ENCODE measurements at regions not wholly inside any gene's neighbourhood (a gene's known extent, or its start where the extent isn't known, plus 50 kb on each side); places are given as distances from the start of the nearest gene placed in this dataset.

DNA sequence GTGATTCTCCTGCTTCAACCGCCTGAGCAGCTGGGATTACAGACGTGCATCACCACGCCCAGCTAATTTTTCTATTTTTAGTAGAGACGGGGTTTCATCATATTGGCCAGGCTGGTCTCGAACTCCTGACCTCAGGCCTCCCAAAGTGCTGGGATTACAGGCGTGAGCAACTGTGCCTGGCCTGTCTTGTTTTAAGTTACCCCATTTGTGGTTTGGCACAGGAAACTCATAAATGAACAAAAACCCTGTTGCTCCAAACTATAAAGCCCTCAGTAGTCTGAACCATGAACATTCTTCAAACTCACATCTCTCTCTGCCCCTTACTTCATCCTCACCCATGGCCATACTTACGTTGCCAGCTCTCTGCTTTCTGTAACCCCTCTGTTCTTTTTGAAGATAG lies 61.7 kb downstream of the RHOU start:
- peak; percentile 5 for DNase-seq (ENCODE audit: low read depth)

DNA sequence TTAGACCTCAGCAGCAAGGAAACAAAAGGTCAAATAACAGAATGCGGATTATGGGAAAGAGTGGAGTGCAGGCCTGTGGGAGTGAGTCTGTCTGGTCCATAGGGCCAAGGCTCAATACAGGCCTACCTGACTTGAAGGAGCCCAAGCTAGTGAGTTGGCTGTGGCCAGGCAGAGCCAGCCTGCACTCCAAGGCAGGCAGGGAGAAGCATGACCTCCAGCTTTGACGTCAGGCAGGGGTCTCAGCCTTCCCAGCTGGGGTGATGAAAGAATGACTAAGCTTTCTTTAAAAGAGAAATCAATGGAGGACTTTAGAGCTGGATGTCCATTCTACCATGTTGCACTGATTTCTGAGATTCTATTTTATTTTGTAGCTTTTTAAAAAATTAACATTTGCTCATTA lies 62.8 kb downstream of the RHOU start:
- no peak for DNase-seq (ENCODE audit: low read depth)

DNA sequence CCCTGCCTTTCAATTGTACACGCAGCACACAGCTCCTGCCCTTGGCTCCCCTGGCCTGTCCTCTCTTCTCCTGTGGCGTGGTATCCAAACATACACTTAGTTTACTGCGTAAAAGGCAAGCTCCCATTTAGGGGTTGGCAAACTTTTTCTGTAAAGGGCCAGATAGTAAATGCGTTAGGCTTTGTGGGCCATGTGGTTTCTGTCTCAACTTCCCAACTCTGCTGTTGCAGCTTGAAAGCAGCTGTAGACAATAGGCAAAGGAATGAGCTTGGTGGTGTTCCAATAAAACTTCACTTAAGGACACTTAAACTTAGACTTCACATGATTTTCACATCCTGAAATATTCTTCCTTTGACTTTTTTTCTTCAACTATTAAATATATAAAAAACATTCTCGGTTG lies 63.3 kb downstream of the RHOU start:
- DNase-seq (ENCODE audit: low read depth): no peak

DNA sequence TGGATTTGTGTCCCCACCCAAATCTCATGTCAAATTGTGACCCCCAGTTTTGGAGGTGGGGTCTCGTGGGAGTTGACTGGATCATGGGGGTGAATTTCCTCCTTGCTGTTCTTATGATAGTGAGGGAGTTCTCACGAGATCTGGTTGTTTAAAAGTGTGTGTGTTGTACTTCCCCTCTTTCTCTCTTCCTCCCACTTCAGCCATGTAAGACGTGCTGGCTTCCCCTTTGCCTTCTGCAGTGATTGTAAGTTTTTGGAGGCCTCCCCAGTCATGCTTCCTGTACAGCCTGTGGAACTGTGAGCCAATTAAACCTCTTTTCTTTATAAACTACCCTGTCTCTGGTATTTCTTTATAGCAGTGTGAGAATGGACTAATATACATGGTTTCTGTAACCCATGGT lies 64.6 kb downstream of the RHOU start:
- DNase-seq (ENCODE audit: low read depth): no peak

DNA sequence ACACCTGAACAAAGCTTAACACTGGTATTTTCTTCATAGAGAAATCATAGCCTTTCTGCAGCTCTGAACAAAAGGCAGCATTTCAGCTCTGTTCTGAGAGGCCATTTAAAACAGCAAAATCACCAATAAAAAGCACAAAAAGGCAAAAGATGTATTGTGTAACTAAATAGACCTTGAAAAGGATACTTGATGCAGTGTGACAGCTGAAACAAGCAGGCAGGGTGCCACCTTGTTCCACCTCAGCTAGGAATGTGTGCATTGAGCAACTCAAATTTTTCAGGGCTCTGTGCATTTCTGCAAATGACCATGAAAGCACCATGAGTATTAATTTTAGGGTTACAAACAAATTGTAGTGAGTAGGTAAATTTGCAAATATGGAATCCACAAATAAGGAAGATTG lies 65.8 kb downstream of the RHOU start:
- DNase-seq (ENCODE audit: low read depth): no peak

DNA sequence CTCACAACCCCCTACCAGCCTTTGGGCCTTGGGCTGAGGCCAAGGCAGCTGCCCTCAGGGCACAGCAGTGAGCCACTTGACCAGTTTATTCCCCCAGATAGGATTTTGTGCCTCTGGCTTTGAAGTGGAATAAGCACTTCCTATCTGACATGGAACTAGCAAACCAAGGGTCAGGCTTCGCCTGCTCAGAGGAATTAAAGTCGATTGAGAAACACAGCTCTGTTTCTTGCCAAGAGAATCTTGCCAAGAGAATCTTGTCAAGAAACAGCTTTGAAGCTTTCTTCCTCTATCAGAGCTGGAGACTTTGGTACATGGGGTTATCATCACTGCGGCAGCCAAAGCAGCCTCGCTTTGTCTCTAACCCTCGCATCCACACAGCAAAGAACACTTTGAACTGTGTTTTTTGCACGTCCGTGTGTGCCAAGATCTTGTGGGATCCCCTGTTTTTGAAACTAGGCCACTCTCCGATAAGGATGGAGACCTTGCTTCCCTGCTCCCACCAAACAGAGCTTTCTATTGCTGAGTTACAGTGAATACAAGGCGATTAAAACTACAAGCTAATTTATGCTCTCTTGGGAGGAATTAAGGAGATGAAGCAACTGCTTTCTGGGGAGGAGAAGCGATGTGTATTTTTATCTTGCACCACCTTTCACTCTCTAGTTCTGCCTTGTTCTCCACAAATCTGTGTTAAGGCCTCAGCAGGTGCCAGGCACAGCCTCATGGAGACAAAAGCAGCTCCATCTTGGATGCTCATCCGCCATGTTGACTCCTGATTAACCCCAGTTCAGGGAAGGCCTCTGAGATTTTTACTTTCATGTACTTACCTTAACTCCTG lies 67.3 kb downstream of the RHOU start:
- no peak for DNase-seq (ENCODE audit: low read depth)

DNA sequence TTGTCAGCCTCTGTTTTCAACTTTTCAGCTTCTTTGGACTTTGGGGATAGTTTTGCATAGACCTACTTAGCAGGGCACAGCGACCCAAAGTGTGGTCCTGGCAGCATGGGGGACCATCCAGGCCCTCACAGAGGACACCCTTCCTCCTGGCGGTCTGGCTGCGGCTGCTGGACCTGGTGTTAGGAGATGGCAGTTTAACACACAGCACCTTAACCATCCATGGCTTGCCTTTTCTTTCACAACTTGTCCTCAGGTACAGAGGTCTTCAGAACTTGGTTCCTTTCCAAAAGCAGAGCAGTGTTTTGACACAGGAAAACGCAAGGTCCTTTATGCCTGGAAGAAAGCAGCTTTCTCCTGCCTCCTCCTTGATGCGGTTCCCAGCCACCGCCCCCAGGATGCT lies 68.1 kb downstream of the RHOU start:
- DNase-seq (ENCODE audit: low read depth): no peak

DNA sequence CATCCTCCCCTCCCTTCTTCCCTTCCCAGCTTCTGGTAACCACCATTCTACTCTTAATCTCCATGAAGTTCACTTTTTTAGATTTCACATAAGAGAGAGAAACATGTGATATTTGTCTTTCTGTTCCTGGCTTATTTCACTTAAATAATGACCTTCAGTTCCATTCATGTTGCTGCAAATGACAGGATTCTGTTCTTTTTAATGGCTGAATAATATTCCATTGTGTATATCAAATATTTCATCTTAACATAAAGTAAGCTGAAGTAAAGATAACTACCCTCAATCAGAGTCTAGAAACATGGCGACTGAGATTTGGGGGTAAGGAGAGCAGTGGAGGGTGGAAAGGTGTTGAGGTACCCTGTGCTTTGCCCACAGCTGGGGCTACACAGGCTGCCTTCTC lies 68.9 kb downstream of the RHOU start:
- DNase-seq (ENCODE audit: low read depth): no peak

DNA sequence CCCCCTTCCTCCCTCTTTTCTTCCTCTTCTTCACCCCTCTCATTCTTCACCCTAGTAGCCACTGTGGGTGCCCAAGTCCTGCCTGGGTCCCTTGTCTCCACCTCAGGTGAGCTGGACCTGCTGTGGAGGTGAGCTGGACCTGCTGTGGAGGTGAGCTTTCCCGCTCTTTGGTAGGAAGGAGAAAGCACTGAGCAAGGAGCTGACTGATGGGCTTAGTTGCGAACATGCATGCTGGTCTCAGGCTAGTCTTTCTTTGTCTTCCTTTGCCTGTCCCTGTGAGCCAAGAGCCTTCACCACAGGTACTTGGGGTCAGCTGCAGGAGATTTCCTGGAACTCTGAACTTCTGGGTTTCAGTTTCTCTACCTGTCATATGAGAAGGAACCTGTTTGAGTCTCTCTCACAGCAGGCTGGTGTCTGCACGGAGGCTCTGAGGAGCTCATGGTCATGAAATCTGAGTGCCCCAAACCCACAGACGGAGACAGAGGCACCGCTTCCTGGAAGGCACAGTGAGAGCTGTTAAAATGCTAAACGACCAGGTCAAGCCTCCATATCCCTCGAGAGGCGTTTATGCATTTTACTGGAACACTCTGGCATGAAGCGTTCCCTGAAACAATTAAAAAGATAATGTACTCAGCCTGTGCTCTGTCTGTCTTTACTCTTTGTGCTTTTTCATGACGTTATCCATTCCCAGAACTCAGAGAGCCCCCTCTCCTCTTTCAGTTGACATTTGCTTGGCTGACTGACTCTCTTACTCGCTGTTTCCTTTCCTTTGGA lies 69.5 kb downstream of the RHOU start:
- DNase-seq (ENCODE audit: low read depth): no peak

DNA sequence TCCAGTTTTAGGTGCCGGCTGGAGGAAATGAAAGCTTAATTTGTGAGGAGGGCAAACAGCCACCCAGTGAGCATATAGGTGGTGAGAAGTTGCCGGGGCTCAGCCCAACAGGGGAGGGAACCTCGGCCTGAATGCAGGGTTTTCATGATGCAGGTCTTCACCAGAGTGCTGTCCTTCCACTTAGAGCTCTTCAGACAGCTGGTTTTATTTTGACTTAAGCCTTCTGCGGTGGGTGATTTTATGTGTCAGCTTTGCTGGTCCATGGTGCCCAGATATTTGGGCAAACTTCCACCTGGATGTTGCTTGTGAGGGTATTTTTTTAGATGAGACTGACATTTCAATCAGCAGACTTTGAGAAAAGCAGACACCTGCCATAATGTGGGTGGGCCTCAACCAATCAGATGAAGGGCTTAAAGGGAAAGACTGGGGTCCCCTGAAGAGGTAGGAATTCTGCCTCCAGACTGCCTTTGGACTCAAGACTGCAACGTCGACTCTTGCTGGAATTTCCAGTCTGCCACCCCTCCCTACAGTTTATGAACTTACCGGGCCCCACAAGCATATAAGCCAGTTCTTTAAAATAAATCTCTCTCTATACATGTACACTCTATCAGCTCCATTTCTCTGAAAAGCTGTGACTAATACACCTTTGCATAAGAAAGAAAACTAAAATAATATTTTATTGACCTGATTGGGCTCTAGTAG lies 72.8 kb downstream of the RHOU start:
- no peak for DNase-seq (ENCODE audit: low read depth)

DNA sequence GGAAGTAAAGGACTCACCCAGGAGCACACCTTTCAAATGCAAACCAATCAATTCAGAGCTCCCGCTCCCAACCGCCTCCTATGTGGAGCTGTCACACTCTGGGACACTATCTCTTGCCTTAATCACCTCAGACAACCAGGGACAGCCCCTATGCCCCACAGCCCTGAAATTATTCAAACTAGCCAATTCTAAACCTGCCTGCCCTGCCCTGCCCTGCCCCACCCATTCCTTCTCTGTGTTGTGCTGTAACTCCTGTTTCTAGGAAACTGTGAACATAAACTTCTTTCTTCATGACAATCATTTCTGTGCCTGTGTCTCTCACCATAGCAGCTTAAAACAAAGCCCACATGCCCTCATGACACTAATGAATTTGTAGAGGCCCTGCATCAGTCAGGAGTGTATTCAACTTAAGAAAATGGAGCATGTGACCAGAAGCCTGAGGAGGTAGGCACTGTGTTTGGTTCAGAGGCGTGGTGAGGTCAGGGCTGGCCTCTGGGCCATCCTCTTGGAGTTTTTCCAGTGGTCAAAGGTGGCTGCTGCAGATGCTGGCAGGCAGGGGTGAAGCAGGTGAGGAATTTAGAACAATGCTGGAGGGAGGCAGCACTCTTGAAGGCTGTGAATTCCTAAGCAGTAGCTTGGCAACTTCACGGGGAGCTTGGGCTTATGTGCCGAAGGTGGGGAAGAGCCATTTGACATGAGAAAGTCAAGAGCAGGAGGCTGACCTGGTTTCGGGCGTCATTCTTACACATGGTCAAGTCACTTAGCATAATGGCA lies 74.5 kb downstream of the RHOU start:
- DNase-seq (ENCODE audit: low read depth): no peak

DNA sequence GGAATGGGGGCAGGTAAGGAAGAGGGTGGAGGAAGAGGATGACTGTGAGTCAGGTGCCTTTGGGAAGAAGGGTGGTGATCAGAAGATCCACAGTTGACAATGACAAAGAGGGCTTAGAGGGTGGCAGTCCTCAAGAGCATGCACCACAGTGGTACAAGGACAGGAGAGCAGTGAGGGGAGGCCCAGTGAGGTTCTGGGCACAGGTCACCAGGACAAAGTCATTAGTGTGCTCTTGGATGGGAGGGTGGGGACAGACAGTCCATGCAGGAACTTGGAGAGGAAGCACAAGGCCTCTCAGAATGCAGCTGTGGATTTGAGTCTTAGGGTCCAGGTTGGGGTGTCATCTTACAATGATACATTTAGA lies 75.1 kb downstream of the RHOU start:
- DNase-seq (ENCODE audit: low read depth): no peak

DNA sequence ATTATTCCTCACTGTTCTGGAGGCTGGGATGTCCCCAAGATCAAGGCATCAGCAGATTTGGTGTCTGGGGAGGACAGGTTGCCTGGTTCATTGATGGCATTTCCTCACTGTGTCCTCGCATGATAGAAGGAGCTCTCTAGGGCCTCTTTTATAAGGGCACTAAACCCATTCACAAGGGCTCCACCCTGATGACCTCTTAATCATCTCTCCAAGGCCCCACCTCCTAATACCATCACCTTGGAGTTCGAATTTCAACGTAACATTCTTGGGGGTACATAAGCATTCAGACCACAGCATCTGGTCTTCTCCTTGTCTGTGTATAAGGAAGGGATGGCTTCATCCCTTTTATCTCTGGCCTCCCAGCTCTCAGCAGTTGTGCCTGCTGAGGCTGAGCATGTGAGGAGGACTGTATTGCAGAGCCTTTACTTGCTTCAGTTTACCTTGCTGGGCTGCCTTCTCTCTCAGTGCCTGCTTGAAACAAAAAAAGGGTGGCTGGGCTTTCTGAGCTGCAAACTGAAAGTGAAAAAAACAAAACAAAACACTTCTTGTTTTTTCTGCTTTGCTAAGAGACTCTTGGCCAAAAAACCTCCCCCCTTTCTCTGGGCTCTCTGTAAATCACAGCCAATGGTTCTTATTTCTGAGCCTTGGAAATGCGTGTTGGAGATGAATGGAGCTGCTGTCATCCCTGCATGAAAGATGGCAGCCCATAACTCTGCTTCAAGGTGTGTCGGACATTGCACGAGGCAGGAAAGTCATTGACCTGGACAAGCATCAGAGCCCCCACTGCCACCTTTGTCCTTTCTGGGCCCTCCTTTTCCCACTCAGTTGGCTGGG lies 75.8 kb downstream of the RHOU start:
- DNase-seq (ENCODE audit: low read depth): no peak

DNA sequence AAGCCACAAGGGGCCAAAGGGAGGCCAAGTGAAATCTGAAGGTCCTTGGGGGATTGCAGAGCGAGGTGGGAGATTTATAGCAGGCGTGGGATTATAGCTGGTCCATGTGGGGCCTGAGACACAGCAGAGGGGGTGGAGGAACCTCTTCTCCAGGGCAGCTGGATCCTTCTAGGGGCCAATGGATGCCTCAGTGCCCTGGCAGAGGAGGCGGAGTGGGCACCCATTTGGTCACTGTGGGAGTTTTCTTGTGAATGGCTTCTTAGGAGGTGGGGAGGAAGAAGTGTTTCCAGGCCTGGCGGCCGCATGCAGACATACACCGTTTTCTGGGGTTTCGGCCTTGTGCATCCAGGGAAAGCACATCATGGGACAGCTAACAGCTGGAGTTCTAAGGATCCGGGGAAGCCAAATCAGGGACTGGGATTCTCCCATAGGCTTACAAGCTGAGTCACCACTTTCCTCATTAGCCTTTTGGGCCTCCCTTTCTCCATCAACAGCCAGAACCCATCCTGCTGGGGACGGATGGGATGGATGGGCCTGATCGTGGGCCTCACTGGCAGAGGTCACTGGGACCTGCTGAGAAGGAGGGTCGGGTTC lies 76.5 kb downstream of the RHOU start:
- no peak for DNase-seq (ENCODE audit: low read depth)

DNA sequence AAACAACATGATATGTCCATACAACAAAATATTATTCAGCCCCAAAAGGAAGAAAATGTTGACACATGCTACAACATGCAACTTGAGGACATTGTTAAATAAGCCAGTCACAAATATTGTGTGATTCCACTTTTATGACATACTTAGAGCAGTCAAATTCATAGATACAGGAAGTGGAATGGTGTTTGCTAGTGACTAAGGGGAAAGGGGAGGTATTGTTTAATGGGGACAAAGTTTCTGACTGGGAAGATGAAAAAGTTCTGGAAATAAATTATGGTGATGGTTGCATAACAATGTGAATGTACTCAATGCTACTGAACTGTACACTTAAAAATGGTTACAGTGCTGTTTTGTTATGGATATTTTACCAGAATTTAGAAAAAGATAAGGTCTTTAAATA lies 77.7 kb downstream of the RHOU start:
- no peak for DNase-seq (ENCODE audit: low read depth)

DNA sequence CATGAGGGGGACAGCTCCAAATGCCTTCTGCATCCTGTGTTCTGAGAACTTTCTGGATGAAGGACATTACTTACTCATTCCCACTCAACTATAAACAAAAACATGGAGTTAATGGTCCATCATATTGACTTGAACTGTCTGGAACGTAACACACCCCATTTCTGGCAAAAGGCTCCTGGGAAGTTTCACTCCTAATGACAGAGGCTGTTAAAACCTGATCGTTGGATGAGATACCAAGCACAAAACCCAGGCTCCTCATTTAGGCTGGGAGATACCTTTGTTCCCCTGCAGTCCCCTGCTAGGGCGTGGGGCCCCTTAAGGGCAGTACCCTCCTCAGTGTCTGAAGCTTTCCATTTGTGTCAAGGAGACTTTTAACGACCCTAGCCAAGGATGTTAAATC lies 78.9 kb downstream of the RHOU start:
- no peak for DNase-seq (ENCODE audit: low read depth)

DNA sequence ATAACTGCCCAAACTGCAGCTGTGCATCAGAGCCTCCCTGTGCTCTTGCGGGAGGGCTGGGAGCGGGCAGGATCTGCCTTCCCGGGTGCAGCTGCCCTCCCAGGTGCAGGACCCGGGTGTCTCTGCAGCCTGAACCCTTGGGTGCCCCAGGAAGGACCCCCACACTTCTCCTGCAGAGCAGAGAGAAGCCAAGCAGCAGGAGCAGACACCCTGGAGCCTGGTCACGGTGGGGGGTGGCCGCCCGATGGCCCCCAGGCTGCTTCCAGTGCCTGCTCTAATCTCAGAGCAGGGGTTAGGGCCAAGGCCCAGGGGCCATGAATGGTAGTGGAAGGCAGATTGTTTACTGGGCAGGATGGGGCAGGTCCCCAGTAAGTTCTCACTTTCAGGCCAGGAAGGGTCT lies 83.0 kb downstream of the RHOU start:
- no peak for DNase-seq (ENCODE audit: low read depth)

DNA sequence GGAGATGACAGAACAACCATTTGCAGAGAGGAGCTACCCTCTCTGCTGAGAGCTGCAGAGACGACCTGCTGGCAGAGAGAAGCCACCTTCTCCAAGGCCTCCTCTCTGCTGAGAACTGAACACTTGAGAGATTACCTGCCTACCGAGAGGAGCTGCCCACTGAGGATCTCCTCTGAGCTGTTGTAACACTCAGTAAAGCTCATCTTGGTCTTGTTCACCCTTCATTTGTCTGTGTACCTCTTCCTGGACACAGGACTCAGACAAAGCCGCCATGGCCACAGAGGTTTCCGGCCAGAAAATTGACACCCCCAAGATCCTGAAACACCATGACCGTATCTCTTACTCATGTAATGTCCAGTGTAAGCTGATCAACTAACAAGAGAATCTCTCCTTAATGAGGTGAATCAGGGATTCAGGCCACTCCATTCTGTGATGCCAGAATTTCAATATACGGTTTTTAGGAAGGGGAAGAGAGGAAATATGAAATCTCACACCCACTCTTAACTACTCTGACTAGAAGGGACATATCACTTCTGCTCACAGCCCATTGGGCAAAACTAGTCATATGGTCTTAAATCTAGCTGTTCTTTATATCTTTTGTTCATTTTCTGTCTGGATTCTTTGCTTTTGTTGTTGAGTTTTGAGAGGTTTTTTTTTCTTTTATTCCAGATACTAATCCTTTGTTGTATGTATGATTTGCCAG lies 83.8 kb downstream of the RHOU start:
- no peak for DNase-seq (ENCODE audit: low read depth)

DNA sequence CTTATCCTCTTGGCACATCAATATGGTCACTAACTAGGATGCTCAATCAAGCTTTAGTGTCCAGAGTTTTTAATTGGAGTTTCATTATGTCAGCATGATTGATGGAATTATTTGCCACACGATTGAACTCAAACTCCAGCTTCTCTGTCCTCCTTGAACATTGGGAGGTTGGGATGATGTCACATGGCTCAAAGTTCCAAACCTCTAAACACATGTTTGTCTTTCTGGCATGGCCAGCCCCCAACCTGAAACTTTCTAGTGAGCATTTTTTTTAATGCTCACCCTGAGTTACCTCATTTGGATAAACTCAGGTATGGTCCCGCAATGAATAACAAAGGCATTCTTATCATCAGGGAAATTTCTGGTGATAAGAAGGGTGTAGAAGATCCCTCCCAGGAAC lies 86.0 kb downstream of the RHOU start:
- DNase-seq (ENCODE audit: low read depth): no peak

DNA sequence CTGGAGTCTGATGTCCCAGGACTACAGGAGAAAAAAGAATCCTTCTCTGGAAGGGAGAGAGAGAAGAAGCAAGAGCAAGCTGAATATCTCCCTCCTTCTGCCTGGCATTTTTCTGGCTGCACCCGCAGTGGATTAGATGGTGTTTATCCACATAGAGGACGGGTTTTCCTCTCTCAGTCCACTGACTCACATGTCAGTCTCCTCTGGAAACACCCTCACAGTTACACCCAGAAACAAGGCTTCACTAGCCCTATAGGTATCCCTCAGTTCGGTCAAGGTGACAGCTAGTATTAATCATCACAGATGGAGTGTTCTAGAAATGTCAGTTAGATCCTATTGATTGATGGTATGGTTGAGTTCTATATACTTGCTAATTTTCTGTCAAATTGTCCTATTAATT lies 87.9 kb downstream of the RHOU start:
- DNase-seq (ENCODE audit: low read depth): no peak
